Ectodermal cell (in vitro differentiated cells): ENCODE measurements at regions not wholly inside any gene's neighbourhood (a gene's known extent, or its start where the extent isn't known, plus 50 kb on each side); places are given as distances from the start of the nearest gene placed in this dataset.

Experiments used
- H3K27ac ChIP-seq: 2 replicates; pipeline ENCODE4 v1.7.0; 2013; ENCODE audit warnings: mild to moderate bottlenecking, low read depth, low read length; ENCODE audit not compliant: insufficient read depth, poor library complexity, severe bottlenecking
- H3K27me3 ChIP-seq: 2 replicates; pipeline ENCODE4 v1.7.0; 2013; ENCODE audit warnings: mild to moderate bottlenecking, low read length; ENCODE audit not compliant: insufficient read depth, control insufficient read depth, poor library complexity, severe bottlenecking
- H3K36me3 ChIP-seq: one replicate; pipeline ENCODE4 v1.7.0; 2013; ENCODE audit warnings: low read length; ENCODE audit not compliant: control insufficient read depth, insufficient read depth
- H3K4me1 ChIP-seq: one replicate; pipeline ENCODE4 v1.7.0; 2013; ENCODE audit warnings: low read length; ENCODE audit not compliant: control insufficient read depth, insufficient read depth
- H3K4me3 ChIP-seq: 2 replicates; pipeline ENCODE4 v1.7.0; 2013; ENCODE audit warnings: low read depth, low read length, control low read depth; ENCODE audit not compliant: insufficient read depth
- H3K9me3 ChIP-seq: 2 replicates; pipeline ENCODE4 v1.7.0; 2013; ENCODE audit warnings: mild to moderate bottlenecking, low read length, moderate library complexity; ENCODE audit not compliant: control insufficient read depth
- WGBS, 2 experiments: methylation state at CpG; one replicate each; pipeline ENCODE4 v1.1.7; 2013; ENCODE audit warnings: missing lambda C conversion rate in 2 of 2; 5-methylcytosine and 5-hydroxymethylcytosine counted together

GRCh38 chr5:72604111-72604797, 97.0 kb upstream of the ZNF366 start:
- Histone ChIP-seq H3K4me1 (no peaks in the 10 kb centered on the region), H3K27ac (no peak overlapping the region), H3K36me3 (no peaks in the 10 kb centered on the region), H3K27me3 (no peaks in the 10 kb centered on the region), H3K9me3 (no peaks in the 10 kb centered on the region), H3K4me3 (no peak overlapping the region)
- WGBS, 2 experiments = 94 to 96% methylated on average over 11 of the region's 11 CpGs

GRCh38 chr5:72602696-72603685, 95.8 kb upstream of the ZNF366 start:
- H3K27me3 ChIP-seq = no peaks in the 10 kb centered on the region
- H3K4me3 ChIP-seq = no peak overlapping the region
- H3K36me3 ChIP-seq = no peaks in the 10 kb centered on the region
- no peak overlapping the region for H3K27ac ChIP-seq
- H3K9me3 ChIP-seq = no peaks in the 10 kb centered on the region
- WGBS, 2 experiments = 92 to 95% methylated on average over 5 of the region's 6 CpGs
- no peaks in the 10 kb centered on the region for H3K4me1 ChIP-seq

- Histone ChIP-seq H3K36me3 (no peaks in the 10 kb centered on the region), H3K4me1 (peaks cover 8% of the 10 kb centered on the region), H3K4me3 (no peak overlapping the region), H3K27me3 (no peaks in the 10 kb centered on the region), H3K9me3 (no peaks in the 10 kb centered on the region), H3K27ac (no peak overlapping the region)
- WGBS, 2 experiments = 82 to 96% methylated on average over 1 of the region's 1 CpG
These were observed 94.7 kb upstream of the ZNF366 start for GRCh38 chr5:72601861-72602260.

GRCh38 chr5:72600391-72600981, 93.3 kb upstream of the ZNF366 start:
- H3K4me1 ChIP-seq = peaks cover 9% of the 10 kb centered on the region
- no peaks in the 10 kb centered on the region for H3K27me3 ChIP-seq
- H3K36me3 ChIP-seq = no peaks in the 10 kb centered on the region
- H3K27ac ChIP-seq = no peak overlapping the region
- no peaks in the 10 kb centered on the region for H3K9me3 ChIP-seq
- H3K4me3 ChIP-seq = no peak overlapping the region
- 94 to 97% methylated on average over 3 of the region's 3 CpGs for WGBS, 2 experiments

GRCh38 chr5:72599519-72600370, 92.5 kb upstream of the ZNF366 start:
- Histone ChIP-seq H3K9me3 (no peaks in the 10 kb centered on the region), H3K4me3 (no peak overlapping the region), H3K27me3 (no peaks in the 10 kb centered on the region), H3K27ac (no peak overlapping the region), H3K4me1 (peaks cover 9% of the 10 kb centered on the region), H3K36me3 (no peaks in the 10 kb centered on the region)
- WGBS, 2 experiments = 91 to 93% methylated on average over 5 of the region's 5 CpGs

GRCh38 chr5:72599065-72599433, 91.8 kb upstream of the ZNF366 start:
- no peaks in the 10 kb centered on the region for H3K36me3 ChIP-seq
- no peaks in the 10 kb centered on the region for H3K9me3 ChIP-seq
- H3K4me1 ChIP-seq = peaks cover 9% of the 10 kb centered on the region
- 88 to 100% methylated on average over 1 to 2 of the region's 2 CpGs for WGBS, 2 experiments
- H3K27me3 ChIP-seq = no peaks in the 10 kb centered on the region
- H3K27ac ChIP-seq = no peak overlapping the region
- no peak overlapping the region for H3K4me3 ChIP-seq

- H3K36me3 ChIP-seq = no peaks in the 10 kb centered on the region
- no peak overlapping the region for H3K27ac ChIP-seq
- no peaks in the 10 kb centered on the region for H3K27me3 ChIP-seq
- H3K4me3 ChIP-seq = no peak overlapping the region
- 97 to 100% methylated on average over 4 of the region's 5 CpGs for WGBS, 2 experiments
- no peaks in the 10 kb centered on the region for H3K9me3 ChIP-seq
- peaks cover 9% of the 10 kb centered on the region for H3K4me1 ChIP-seq
These were observed 91.3 kb upstream of the ZNF366 start for GRCh38 chr5:72598401-72599064.

- 85 to 89% methylated on average over 5 of the region's 5 CpGs for WGBS, 2 experiments
- Histone ChIP-seq H3K27ac (peak overlapping the region; percentile 79), H3K4me3 (no peak overlapping the region)
These were observed 90.3 kb upstream of the ZNF366 start for GRCh38 chr5:72597456-72597948.

GRCh38 chr5:72596956-72597355, 89.7 kb upstream of the ZNF366 start:
- Histone ChIP-seq H3K27me3 (no peaks in the 10 kb centered on the region), H3K9me3 (no peaks in the 10 kb centered on the region), H3K4me3 (no peak overlapping the region), H3K4me1 (peaks cover 9% of the 10 kb centered on the region), H3K36me3 (no peaks in the 10 kb centered on the region), H3K27ac (no peak overlapping the region)
- 90 to 95% methylated on average over 1 to 2 of the region's 3 CpGs for WGBS, 2 experiments

More at GRCh38 chr5:72597456-72597948, 90.3 kb upstream of the ZNF366 start:
- H3K27me3 ChIP-seq = no peaks in the 10 kb centered on the region
- no peaks in the 10 kb centered on the region for H3K9me3 ChIP-seq
- H3K36me3 ChIP-seq = no peaks in the 10 kb centered on the region
- peaks cover 9% of the 10 kb centered on the region for H3K4me1 ChIP-seq
